SK-N-SH (cell line): ENCODE measurements at regions not wholly inside any gene's neighbourhood (a gene's known extent, or its start where the extent isn't known, plus 50 kb on each side); places are given as distances from the start of the nearest gene placed in this dataset.

ENCODE experiments used
- CTCF ChIP-seq: fragments of 200-600 bp; sonication (generic); IDR thresholded peaks from 2 replicates; pipeline ENCODE4 v1.6.1; 2017; ENCODE audit warnings: antibody characterized with exemption, mild to moderate bottlenecking, moderate library complexity
- EP300 ChIP-seq, 2 experiments: IDR thresholded peaks; 2 replicates each; pipeline versions ENCODE4 v1.4.0 to v1.6.1; 2012; ENCODE audit warnings: borderline replicate concordance in 1 of 2, low read depth in 1 of 2, low read length in 1 of 2
- EZH2phosphoT487 ChIP-seq: fragments of 200-600 bp; sonication (generic); IDR thresholded peaks from 2 replicates; pipeline ENCODE4 v1.6.1; 2017; ENCODE audit warnings: low read depth, mixed run types, mild to moderate bottlenecking, antibody characterized with exemption, moderate library complexity, borderline replicate concordance
- FOXJ3 ChIP-seq: sonication (generic); formaldehyde crosslinking; IDR thresholded peaks from 2 replicates; pipeline ENCODE4 v1.5.1; 2020; ENCODE audit warnings: mild to moderate bottlenecking, missing genetic modification reagents
- FOXM1 ChIP-seq: IDR thresholded peaks from 2 replicates; pipeline ENCODE4 v1.4.0; 2012; ENCODE audit warnings: low read depth, mild to moderate bottlenecking
- NRF1 ChIP-seq: IDR thresholded peaks from 2 replicates; pipeline ENCODE4 v1.6.1; 2012; ENCODE audit warnings: low read depth, mild to moderate bottlenecking, low read length
- POLR2AphosphoS5 ChIP-seq: IDR thresholded peaks from 2 replicates; pipeline ENCODE4 v1.6.1; 2012; ENCODE audit warnings: low read depth, low read length
- RCOR1 ChIP-seq: fragments of 150-350 bp; IDR thresholded peaks from 2 replicates; pipeline ENCODE4 v1.6.1; 2017; ENCODE audit warnings: antibody characterized with exemption, low read length
- REST ChIP-seq: IDR thresholded peaks from 2 replicates; pipeline ENCODE4 v1.6.1; 2012; ENCODE audit warnings: mild to moderate bottlenecking, low read depth, low read length, moderate library complexity
- RFX5 ChIP-seq: IDR thresholded peaks from 2 replicates; pipeline ENCODE4 v1.6.1; 2012; ENCODE audit warnings: mild to moderate bottlenecking, improper control_type of control experiment, low read length
- SMC3 ChIP-seq: IDR thresholded peaks from 2 replicates; pipeline ENCODE4 v1.6.1; 2012; ENCODE audit warnings: low read depth, low read length, improper control_type of control experiment
- YY1 ChIP-seq: IDR thresholded peaks from 2 replicates; pipeline ENCODE4 v1.4.0; 2012; ENCODE audit warnings: low read depth, mild to moderate bottlenecking

GRCh38 chr14:106776395-106776983 lies 1250.1 kb downstream of the TMEM121 start:
- TF ChIP-seq REST (no peak), EP300 (IDR thresholded peaks at IDR 0.05; ENCODE audit: borderline replicate concordance in 1 of 2, low read depth in 1 of 2, low read length in 1 of 2) (no peak), FOXM1 (no peak), POLR2AphosphoS5 (no peak), RFX5 (no peak), CTCF (no peak), YY1 (no peak), SMC3 (no peak), NRF1 (no peak), FOXJ3 (CRISPR knock-in tag) (no peak), RCOR1 (no peak), EZH2phosphoT487 (no peak)
